ENCODE measurements at regions not wholly inside any gene's neighbourhood (a gene's known extent, or its start where the extent isn't known, plus 50 kb on each side); places are given as distances from the start of the nearest gene placed in this dataset.

GRCh38 chr7:96539471-96539870 is 170.2 kb downstream of the SEM1 start (continued):
- TF ChIP-seq ARID4B (CRISPR knock-in tag; IDR thresholded peaks at IDR 0.05; ENCODE audit: borderline replicate concordance), result no peak
- no peak for TF ChIP-seq SMAD3 (CRISPR knock-in tag; IDR thresholded peaks at IDR 0.05; ENCODE audit: borderline replicate concordance)
- TF ChIP-seq, protein P1, sequence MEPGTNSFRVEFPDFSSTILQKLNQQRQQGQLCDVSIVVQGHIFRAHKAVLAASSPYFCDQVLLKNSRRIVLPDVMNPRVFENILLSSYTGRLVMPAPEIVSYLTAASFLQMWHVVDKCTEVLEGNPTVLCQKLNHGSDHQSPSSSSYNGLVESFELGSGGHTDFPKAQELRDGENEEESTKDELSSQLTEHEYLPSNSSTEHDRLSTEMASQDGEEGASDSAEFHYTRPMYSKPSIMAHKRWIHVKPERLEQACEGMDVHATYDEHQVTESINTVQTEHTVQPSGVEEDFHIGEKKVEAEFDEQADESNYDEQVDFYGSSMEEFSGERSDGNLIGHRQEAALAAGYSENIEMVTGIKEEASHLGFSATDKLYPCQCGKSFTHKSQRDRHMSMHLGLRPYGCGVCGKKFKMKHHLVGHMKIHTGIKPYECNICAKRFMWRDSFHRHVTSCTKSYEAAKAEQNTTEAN (CRISPR knock-in tag; IDR thresholded peaks at IDR 0.05), result no peak
- TF ChIP-seq USF2 (CRISPR knock-in tag; IDR thresholded peaks at IDR 0.05), result no peak
- TF ChIP-seq ZNF416 (CRISPR knock-in tag; IDR thresholded peaks at IDR 0.05), result no peak
- no peak for TF ChIP-seq ZMAT4 (CRISPR knock-in tag; IDR thresholded peaks at IDR 0.05)
- TF ChIP-seq EMX1 (CRISPR knock-in tag; IDR thresholded peaks at IDR 0.05), result no peak
- TF ChIP-seq ZNF219 (CRISPR knock-in tag; IDR thresholded peaks at IDR 0.05; ENCODE audit: borderline replicate concordance), result no peak
- no peak for TF ChIP-seq ZBTB21 (CRISPR knock-in tag; IDR thresholded peaks at IDR 0.05; ENCODE audit: borderline replicate concordance)
- no peak for TF ChIP-seq ZNF317 (CRISPR knock-in tag; IDR thresholded peaks at IDR 0.05; ENCODE audit: borderline replicate concordance, low read depth)
- TF ChIP-seq, protein P2, sequence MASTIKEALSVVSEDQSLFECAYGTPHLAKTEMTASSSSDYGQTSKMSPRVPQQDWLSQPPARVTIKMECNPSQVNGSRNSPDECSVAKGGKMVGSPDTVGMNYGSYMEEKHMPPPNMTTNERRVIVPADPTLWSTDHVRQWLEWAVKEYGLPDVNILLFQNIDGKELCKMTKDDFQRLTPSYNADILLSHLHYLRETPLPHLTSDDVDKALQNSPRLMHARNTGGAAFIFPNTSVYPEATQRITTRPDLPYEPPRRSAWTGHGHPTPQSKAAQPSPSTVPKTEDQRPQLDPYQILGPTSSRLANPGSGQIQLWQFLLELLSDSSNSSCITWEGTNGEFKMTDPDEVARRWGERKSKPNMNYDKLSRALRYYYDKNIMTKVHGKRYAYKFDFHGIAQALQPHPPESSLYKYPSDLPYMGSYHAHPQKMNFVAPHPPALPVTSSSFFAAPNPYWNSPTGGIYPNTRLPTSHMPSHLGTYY (CRISPR knock-in tag; IDR thresholded peaks at IDR 0.05), result no peak

DNA sequence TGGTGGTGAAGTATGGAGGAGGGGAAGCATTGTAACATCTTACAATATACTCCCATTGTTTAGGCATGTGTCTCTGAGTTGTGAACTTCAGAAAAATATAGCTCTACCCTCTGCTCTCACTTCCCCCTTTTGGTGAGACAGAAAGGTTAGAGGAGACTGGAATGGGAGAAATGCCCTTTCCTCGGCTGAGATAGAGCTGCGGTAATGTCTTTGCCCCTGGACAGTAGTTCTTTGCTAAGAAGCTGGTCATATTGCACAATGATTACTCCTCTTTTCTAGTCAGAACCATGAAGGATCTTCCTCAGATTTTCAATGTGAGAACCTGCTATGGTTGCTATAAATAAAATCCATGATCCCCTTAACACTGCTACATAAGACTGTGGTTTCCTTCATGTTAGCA is 171.0 kb downstream of the SEM1 start:
- POLR2A ChIA-PET, result no interaction called here
- H3K27ac Mint-ChIP-seq, result no peak overlapping the region
- H3K36me3 Mint-ChIP-seq, result no peaks in the 10 kb centered on the region
- ATAC-seq (no peak), DNase-seq (ENCODE audit: low spot score) (no peak)
- H3K4me1 Mint-ChIP-seq, result no peaks in the 10 kb centered on the region
- no peak overlapping the region for H3K4me3 Mint-ChIP-seq
- H3K27me3 Mint-ChIP-seq (ENCODE audit: low read depth), result no peaks in the 10 kb centered on the region; the same call in 1 of the 2 replicates
- CTCF ChIA-PET, result no interaction called here
- peaks cover 6% of the 10 kb centered on the region for H3K9me3 Mint-ChIP-seq
- no peak for TF ChIP-seq PRRX2 (CRISPR knock-in tag; IDR thresholded peaks at IDR 0.05)
- TF ChIP-seq ZNF219 (CRISPR knock-in tag; IDR thresholded peaks at IDR 0.05; ENCODE audit: borderline replicate concordance), result no peak
- TF ChIP-seq, protein P3, sequence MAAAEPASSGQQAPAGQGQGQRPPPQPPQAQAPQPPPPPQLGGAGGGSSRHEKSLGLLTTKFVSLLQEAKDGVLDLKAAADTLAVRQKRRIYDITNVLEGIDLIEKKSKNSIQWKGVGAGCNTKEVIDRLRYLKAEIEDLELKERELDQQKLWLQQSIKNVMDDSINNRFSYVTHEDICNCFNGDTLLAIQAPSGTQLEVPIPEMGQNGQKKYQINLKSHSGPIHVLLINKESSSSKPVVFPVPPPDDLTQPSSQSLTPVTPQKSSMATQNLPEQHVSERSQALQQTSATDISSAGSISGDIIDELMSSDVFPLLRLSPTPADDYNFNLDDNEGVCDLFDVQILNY (CRISPR knock-in tag; IDR thresholded peaks at IDR 0.05), result no peak
- no peak for TF ChIP-seq ZNF317 (CRISPR knock-in tag; IDR thresholded peaks at IDR 0.05; ENCODE audit: borderline replicate concordance, low read depth)
- no peak for TF ChIP-seq ZBTB21 (CRISPR knock-in tag; IDR thresholded peaks at IDR 0.05; ENCODE audit: borderline replicate concordance)
- TF ChIP-seq TEAD4 (CRISPR knock-in tag; IDR thresholded peaks at IDR 0.05), result no peak
- no peak for TF ChIP-seq STAT6 (CRISPR knock-in tag; conservative IDR thresholded peaks at IDR 0.05; ENCODE audit: low read depth)
- TF ChIP-seq, protein P4, sequence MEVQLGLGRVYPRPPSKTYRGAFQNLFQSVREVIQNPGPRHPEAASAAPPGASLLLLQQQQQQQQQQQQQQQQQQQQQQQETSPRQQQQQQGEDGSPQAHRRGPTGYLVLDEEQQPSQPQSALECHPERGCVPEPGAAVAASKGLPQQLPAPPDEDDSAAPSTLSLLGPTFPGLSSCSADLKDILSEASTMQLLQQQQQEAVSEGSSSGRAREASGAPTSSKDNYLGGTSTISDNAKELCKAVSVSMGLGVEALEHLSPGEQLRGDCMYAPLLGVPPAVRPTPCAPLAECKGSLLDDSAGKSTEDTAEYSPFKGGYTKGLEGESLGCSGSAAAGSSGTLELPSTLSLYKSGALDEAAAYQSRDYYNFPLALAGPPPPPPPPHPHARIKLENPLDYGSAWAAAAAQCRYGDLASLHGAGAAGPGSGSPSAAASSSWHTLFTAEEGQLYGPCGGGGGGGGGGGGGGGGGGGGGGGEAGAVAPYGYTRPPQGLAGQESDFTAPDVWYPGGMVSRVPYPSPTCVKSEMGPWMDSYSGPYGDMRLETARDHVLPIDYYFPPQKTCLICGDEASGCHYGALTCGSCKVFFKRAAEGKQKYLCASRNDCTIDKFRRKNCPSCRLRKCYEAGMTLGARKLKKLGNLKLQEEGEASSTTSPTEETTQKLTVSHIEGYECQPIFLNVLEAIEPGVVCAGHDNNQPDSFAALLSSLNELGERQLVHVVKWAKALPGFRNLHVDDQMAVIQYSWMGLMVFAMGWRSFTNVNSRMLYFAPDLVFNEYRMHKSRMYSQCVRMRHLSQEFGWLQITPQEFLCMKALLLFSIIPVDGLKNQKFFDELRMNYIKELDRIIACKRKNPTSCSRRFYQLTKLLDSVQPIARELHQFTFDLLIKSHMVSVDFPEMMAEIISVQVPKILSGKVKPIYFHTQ (CRISPR knock-in tag; IDR thresholded peaks at IDR 0.05), result no peak
- TF ChIP-seq MYBL2 (CRISPR knock-in tag; IDR thresholded peaks at IDR 0.05), result no peak
- no peak for TF ChIP-seq NFATC4 (CRISPR knock-in tag; IDR thresholded peaks at IDR 0.05)
- TF ChIP-seq CTCF (IDR thresholded peaks at IDR 0.05), result no peak
- TF ChIP-seq NR2C2 (CRISPR knock-in tag; IDR thresholded peaks at IDR 0.05), result no peak
